ENCODE measurements at regions not wholly inside any gene's neighbourhood (a gene's known extent, or its start where the extent isn't known, plus 50 kb on each side); places are given as distances from the start of the nearest gene placed in this dataset.
"Not testable (repeated sequence)": the region's sequence is repeated elsewhere in the genome, so short reads cannot be mapped to it uniquely, and the experiment has no call there.

GRCh38 chr2:125596612-125597011 is 1059.3 kb upstream of the GYPC start:
- DNase-seq (ENCODE audit: low read depth) = no peak

GRCh38 chr2:125615438-125615837 is 1040.5 kb upstream of the GYPC start:
- no peak for DNase-seq (ENCODE audit: low read depth)

GRCh38 chr2:125630377-125630776 is 1025.6 kb upstream of the GYPC start:
- no peak for DNase-seq (ENCODE audit: low read depth)

- DNase-seq (ENCODE audit: low read depth) = no peak
These were observed 1021.3 kb upstream of the GYPC start for GRCh38 chr2:125634662-125635061.

- DNase-seq (ENCODE audit: low read depth) = no peak
These were observed 1017.6 kb upstream of the GYPC start for GRCh38 chr2:125638345-125638744.

GRCh38 chr2:125642032-125642431 is 1013.9 kb upstream of the GYPC start:
- DNase-seq (ENCODE audit: low read depth) = no peak

GRCh38 chr2:125643128-125643527 is 1012.8 kb upstream of the GYPC start:
- no peak for DNase-seq (ENCODE audit: low read depth)

- DNase-seq (ENCODE audit: low read depth) = no peak
These were observed 1012.4 kb upstream of the GYPC start for GRCh38 chr2:125643585-125643984.

GRCh38 chr2:125644257-125644656 is 1011.7 kb upstream of the GYPC start:
- no peak for DNase-seq (ENCODE audit: low read depth)

GRCh38 chr2:125652280-125652679 is 1003.7 kb upstream of the GYPC start:
- no peak for DNase-seq (ENCODE audit: low read depth)

- no peak for DNase-seq (ENCODE audit: low read depth)
These were observed 1001.7 kb upstream of the GYPC start for GRCh38 chr2:125654226-125654625.

- no peak for DNase-seq (ENCODE audit: low read depth)
These were observed 999.8 kb upstream of the GYPC start for GRCh38 chr2:125656190-125656589.

- DNase-seq (ENCODE audit: low read depth) = no peak
These were observed 997.4 kb upstream of the GYPC start for GRCh38 chr2:125658583-125658982.

- not testable (repeated sequence) for DNase-seq (ENCODE audit: low read depth)
These were observed 995.6 kb upstream of the GYPC start for GRCh38 chr2:125660369-125660768.

GRCh38 chr2:125667630-125668029 is 988.3 kb upstream of the GYPC start:
- DNase-seq (ENCODE audit: low read depth) = no peak

GRCh38 chr2:125679903-125680302 is 976.1 kb upstream of the GYPC start:
- no peak for DNase-seq (ENCODE audit: low read depth)

GRCh38 chr2:125680809-125681208 is 975.1 kb upstream of the GYPC start:
- DNase-seq (ENCODE audit: low read depth) = no peak

GRCh38 chr2:125681576-125681975 is 974.4 kb upstream of the GYPC start:
- DNase-seq (ENCODE audit: low read depth) = no peak

- DNase-seq (ENCODE audit: low read depth) = no peak
These were observed 973.8 kb upstream of the GYPC start for GRCh38 chr2:125681976-125682805.

GRCh38 chr2:125684256-125684655 is 971.7 kb upstream of the GYPC start:
- DNase-seq (ENCODE audit: low read depth) = no peak

- DNase-seq (ENCODE audit: low read depth) = no peak
These were observed 971.0 kb upstream of the GYPC start for GRCh38 chr2:125684932-125685331.

- no peak for DNase-seq (ENCODE audit: low read depth)
These were observed 959.4 kb upstream of the GYPC start for GRCh38 chr2:125696560-125696959.

GRCh38 chr2:125698280-125698679 is 957.7 kb upstream of the GYPC start:
- no peak for DNase-seq (ENCODE audit: low read depth)

GRCh38 chr2:125701070-125701469 is 954.9 kb upstream of the GYPC start:
- DNase-seq (ENCODE audit: low read depth) = no peak
